Suprapubic skin (tissue), 4 donors: ENCODE measurements at regions not wholly inside any gene's neighbourhood (a gene's known extent, or its start where the extent isn't known, plus 50 kb on each side); places are given as distances from the start of the nearest gene placed in this dataset.

ENCODE experiments used
- POLR2A ChIP-seq, 2 donors: fragments of 450-650 bp; IDR thresholded peaks; one replicate each; pipeline ENCODE4 v1.6.1; 2017; ENCODE audit warnings: antibody characterized with exemption in 2 of 2, mild to moderate bottlenecking in 2 of 2, moderate library complexity in 2 of 2
- POLR2AphosphoS5 ChIP-seq, 3 donors: sonication (generic); formaldehyde crosslinking; IDR thresholded peaks; one replicate each; pipeline ENCODE4 v1.6.1; 2017; ENCODE audit warnings: antibody characterized with exemption in 3 of 3
- TF ChIP-seq, protein P1 (sequence below), 2 donors: fragments of 200-600 bp in 1 of 2; fragments of 450-650 bp in 1 of 2; sonication (generic) in 1 of 2; IDR thresholded peaks; one replicate each; pipeline ENCODE4 v1.5.1; 2016 to 2019; ENCODE audit warnings: antibody characterized with exemption in 2 of 2, mild to moderate bottlenecking in 1 of 2, moderate library complexity in 1 of 2

DNA sequence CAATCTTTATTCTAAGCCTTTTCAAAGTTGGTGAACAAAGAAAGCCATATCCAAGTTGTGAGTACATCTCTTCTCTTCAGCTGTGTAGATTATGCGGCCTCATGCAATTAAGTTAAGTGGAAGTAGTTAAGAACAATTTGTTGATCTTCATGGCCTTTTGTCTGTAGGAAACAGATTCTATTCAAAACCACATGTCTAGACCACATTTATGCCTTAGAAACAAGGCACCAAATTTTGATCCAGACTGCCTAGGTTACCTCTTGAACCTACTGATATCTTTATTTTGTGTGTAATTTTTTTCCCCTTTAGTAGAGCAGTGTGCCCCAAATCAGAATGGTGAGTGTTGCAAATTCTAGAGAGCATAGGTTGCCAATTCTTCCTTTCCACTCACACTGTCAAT is 101.6 kb upstream of the CERS6 start:
- TF ChIP-seq, protein P1, sequence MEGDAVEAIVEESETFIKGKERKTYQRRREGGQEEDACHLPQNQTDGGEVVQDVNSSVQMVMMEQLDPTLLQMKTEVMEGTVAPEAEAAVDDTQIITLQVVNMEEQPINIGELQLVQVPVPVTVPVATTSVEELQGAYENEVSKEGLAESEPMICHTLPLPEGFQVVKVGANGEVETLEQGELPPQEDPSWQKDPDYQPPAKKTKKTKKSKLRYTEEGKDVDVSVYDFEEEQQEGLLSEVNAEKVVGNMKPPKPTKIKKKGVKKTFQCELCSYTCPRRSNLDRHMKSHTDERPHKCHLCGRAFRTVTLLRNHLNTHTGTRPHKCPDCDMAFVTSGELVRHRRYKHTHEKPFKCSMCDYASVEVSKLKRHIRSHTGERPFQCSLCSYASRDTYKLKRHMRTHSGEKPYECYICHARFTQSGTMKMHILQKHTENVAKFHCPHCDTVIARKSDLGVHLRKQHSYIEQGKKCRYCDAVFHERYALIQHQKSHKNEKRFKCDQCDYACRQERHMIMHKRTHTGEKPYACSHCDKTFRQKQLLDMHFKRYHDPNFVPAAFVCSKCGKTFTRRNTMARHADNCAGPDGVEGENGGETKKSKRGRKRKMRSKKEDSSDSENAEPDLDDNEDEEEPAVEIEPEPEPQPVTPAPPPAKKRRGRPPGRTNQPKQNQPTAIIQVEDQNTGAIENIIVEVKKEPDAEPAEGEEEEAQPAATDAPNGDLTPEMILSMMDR (IDR thresholded peaks at IDR 0.05): no peak
- TF ChIP-seq POLR2A (IDR thresholded peaks at IDR 0.05): no peak
- TF ChIP-seq POLR2AphosphoS5 (IDR thresholded peaks at IDR 0.05): no peak
